SK-N-SH (cell line): ENCODE measurements at regions not wholly inside any gene's neighbourhood (a gene's known extent, or its start where the extent isn't known, plus 50 kb on each side); places are given as distances from the start of the nearest gene placed in this dataset.

ENCODE experiments used
- CTCF ChIA-PET: fragments of 300-600, 350-600 bp; formaldehyde crosslinking; extraction: SDS; loops from one replicate; lab custom pipeline; 2021; lab: Yijun Ruan, JAX
- POLR2A ChIA-PET: fragments of 350-600 bp; sonication (Branson Sonifier 250); formaldehyde crosslinking; extraction: SDS; loops from one replicate; lab custom pipeline; 2020; ENCODE audit warnings: antibody characterized with exemption, inconsistent platforms; lab: Yijun Ruan, JAX
- DNase-seq: peaks from one replicate; pipeline ENCODE4 v3.0.0; 2012
- H2AFZ ChIP-seq: fragments of 200-600 bp; sonication (generic); 2 replicates; pipeline ENCODE4 v1.8.1; 2016; ENCODE audit warnings: antibody characterized with exemption, mild to moderate bottlenecking, low read depth
- H3F3A ChIP-seq: fragments of 200-600 bp; sonication (generic); replicated peaks from 2 replicates; pipeline ENCODE3; 2016; ENCODE audit warnings: antibody characterized with exemption, mild to moderate bottlenecking; ENCODE audit not compliant: insufficient read depth
- H3K27ac ChIP-seq, 2 experiments: fragments of 200-500 bp in 1 of 2; fragments of 200-600 bp in 1 of 2; sonication (Bioruptor generic) in 1 of 2; sonication (generic), shearing (Covaris generic) in 1 of 2; 2 replicates each; pipeline versions ENCODE4 v1.5.1 to v1.6.1; 2014 to 2016; ENCODE audit warnings: low read depth in 2 of 2, inconsistent platforms in 1 of 2, low read length in 1 of 2, mild to moderate bottlenecking in 1 of 2, mixed read lengths in 1 of 2
- H3K27me3 ChIP-seq: fragments of 200-600 bp; sonication (generic), shearing (Covaris generic); 2 replicates; pipeline ENCODE4 v1.6.1; 2016; ENCODE audit warnings: mixed run types; ENCODE audit not compliant: insufficient read depth
- H3K36me3 ChIP-seq, 2 experiments: fragments of 200-500 bp in 1 of 2; fragments of 200-600 bp in 1 of 2; sonication (Bioruptor generic) in 1 of 2; sonication (generic) in 1 of 2; replicated peaks in 1 of 2; 2 replicates each; pipeline versions ENCODE3 to v1.5.1; 2014 to 2016; ENCODE audit warnings: low read length in 1 of 2, mild to moderate bottlenecking in 1 of 2; ENCODE audit not compliant: insufficient read depth in 2 of 2, control insufficient read depth in 1 of 2
- H3K4me1 ChIP-seq, 2 experiments: fragments of 200-500 bp in 1 of 2; fragments of 200-600 bp in 1 of 2; sonication (Bioruptor generic) in 1 of 2; sonication (generic), shearing (Covaris generic) in 1 of 2; 2 replicates each; pipeline versions ENCODE4 v1.5.1 to v1.6.1; 2014 to 2016; ENCODE audit warnings: low read depth in 1 of 2, low read length in 1 of 2, mixed run types in 1 of 2; ENCODE audit not compliant: insufficient read depth in 2 of 2, control insufficient read depth in 1 of 2
- H3K4me2 ChIP-seq: fragments of 200-600 bp; sonication (generic), shearing (Covaris generic); 2 replicates; pipeline ENCODE4 v1.6.1; 2017; ENCODE audit warnings: mixed run types
- H3K4me3 ChIP-seq, 2 experiments: fragments of 200-500 bp in 1 of 2; fragments of 200-600 bp in 1 of 2; sonication (Bioruptor generic) in 1 of 2; sonication (generic), shearing (Covaris generic) in 1 of 2; 2 replicates each; pipeline versions ENCODE4 v1.5.1 to v1.8.1; 2014 to 2016; ENCODE audit warnings: low read depth in 2 of 2, inconsistent platforms in 1 of 2, low read length in 1 of 2, mild to moderate bottlenecking in 1 of 2, mixed read lengths in 1 of 2, moderate library complexity in 1 of 2
- H3K79me2 ChIP-seq: fragments of 200-600 bp; sonication (generic); 2 replicates; pipeline ENCODE4 v1.8.1; 2017; ENCODE audit warnings: mild to moderate bottlenecking; ENCODE audit not compliant: insufficient read depth
- H3K9ac ChIP-seq: fragments of 200-600 bp; sonication (generic); 2 replicates; pipeline ENCODE4 v1.6.1; 2017; ENCODE audit warnings: mixed run types
- H3K9me2 ChIP-seq: fragments of 200-600 bp; sonication (generic); 2 replicates; pipeline ENCODE4 v1.6.1; 2017; ENCODE audit warnings: mixed run types
- H3K9me3 ChIP-seq: fragments of 200-600 bp; sonication (generic); 2 replicates; pipeline ENCODE4 v1.6.1; 2017; ENCODE audit warnings: mixed run types, mild to moderate bottlenecking, moderate library complexity
- H4K20me1 ChIP-seq: fragments of 200-600 bp; sonication (generic); 2 replicates; pipeline ENCODE4 v1.6.1; 2017; ENCODE audit warnings: mild to moderate bottlenecking, mixed run types; ENCODE audit not compliant: insufficient read depth
- ELF1 ChIP-seq: IDR thresholded peaks from 2 replicates; pipeline ENCODE4 v1.4.0; 2012
- NRF1 ChIP-seq: IDR thresholded peaks from 2 replicates; pipeline ENCODE4 v1.6.1; 2012; ENCODE audit warnings: low read depth, mild to moderate bottlenecking, low read length
- RAD21 ChIP-seq: IDR thresholded peaks from 2 replicates; pipeline ENCODE4 v1.6.1; 2012; ENCODE audit warnings: mild to moderate bottlenecking, low read length
- SIN3A ChIP-seq: IDR thresholded peaks from 2 replicates; pipeline ENCODE4 v1.6.1; 2012; ENCODE audit warnings: low read depth, mild to moderate bottlenecking, low read length, moderate library complexity, borderline replicate concordance
- WGBS: methylation state at CpG from one replicate; pipeline ENCODE4 v1.1.6; 2017; ENCODE audit warnings: low lambda C conversion rate; 5-methylcytosine and 5-hydroxymethylcytosine counted together
- TF ChIP-seq, protein P1 (sequence below): fragments of 150-350 bp; IDR thresholded peaks from 2 replicates; pipeline ENCODE4 v1.6.1; 2017; ENCODE audit warnings: antibody characterized with exemption, low read length, low read depth, borderline replicate concordance
- TF ChIP-seq, protein P2 (sequence below): fragments of 150-350 bp; IDR thresholded peaks from 2 replicates; pipeline ENCODE4 v1.6.1; 2016; ENCODE audit warnings: mild to moderate bottlenecking, low read depth, low read length
- TF ChIP-seq, protein P3 (sequence below): IDR thresholded peaks from 2 replicates; pipeline ENCODE4 v1.6.1; 2012; ENCODE audit warnings: mild to moderate bottlenecking, low read depth, low read length, moderate library complexity

DNA sequence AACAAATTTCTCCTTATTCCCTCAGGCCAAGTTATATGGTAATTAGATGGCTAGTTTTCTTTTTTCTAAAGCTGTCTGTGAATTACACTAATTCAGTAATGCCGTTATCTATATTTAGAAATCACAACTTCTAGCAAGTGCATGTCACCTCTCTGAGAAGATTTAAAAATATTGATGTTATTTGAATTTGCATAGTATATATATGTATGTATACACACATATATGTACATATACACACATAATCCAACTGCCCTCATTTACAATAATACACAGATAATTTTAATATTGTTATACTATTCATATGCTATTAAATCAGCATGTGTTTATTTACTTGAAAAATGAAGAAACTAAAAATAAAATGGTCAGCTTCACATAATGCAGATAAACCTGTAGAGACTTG, 563.9 kb downstream of the SLC16A7 start:
- Histone ChIP-seq H3K9ac (no peak overlapping the region), H3K36me3 (no peaks in the 10 kb centered on the region), H4K20me1 (no peaks in the 10 kb centered on the region), H3K27me3 (no peaks in the 10 kb centered on the region), H3K79me2 (no peaks in the 10 kb centered on the region), H2AFZ (no peak overlapping the region), H3K9me3 (no peaks in the 10 kb centered on the region), H3K4me2 (no peak overlapping the region), H3K9me2 (no peaks in the 10 kb centered on the region), H3K4me1 (peaks cover 0 to 2% of the 10 kb centered on the region in 2 experiments; a peak in 1 of 4 replicates), H3K4me3 (no peak overlapping the region), H3F3A (no peaks in the 10 kb centered on the region), H3K27ac (no peak overlapping the region)
- TF ChIP-seq, protein P1, sequence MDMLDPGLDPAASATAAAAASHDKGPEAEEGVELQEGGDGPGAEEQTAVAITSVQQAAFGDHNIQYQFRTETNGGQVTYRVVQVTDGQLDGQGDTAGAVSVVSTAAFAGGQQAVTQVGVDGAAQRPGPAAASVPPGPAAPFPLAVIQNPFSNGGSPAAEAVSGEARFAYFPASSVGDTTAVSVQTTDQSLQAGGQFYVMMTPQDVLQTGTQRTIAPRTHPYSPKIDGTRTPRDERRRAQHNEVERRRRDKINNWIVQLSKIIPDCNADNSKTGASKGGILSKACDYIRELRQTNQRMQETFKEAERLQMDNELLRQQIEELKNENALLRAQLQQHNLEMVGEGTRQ: no peak
- no peak for TF ChIP-seq RAD21
- TF ChIP-seq, protein P2, sequence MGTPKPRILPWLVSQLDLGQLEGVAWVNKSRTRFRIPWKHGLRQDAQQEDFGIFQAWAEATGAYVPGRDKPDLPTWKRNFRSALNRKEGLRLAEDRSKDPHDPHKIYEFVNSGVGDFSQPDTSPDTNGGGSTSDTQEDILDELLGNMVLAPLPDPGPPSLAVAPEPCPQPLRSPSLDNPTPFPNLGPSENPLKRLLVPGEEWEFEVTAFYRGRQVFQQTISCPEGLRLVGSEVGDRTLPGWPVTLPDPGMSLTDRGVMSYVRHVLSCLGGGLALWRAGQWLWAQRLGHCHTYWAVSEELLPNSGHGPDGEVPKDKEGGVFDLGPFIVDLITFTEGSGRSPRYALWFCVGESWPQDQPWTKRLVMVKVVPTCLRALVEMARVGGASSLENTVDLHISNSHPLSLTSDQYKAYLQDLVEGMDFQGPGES: no peak
- no peak for TF ChIP-seq ELF1
- TF ChIP-seq SIN3A: no peak
- no peak for DNase-seq
- WGBS: 43% methylated on average over 1 of the region's 1 CpG
- ChIA-PET CTCF (no interaction called here), POLR2A (no interaction called here)

DNA sequence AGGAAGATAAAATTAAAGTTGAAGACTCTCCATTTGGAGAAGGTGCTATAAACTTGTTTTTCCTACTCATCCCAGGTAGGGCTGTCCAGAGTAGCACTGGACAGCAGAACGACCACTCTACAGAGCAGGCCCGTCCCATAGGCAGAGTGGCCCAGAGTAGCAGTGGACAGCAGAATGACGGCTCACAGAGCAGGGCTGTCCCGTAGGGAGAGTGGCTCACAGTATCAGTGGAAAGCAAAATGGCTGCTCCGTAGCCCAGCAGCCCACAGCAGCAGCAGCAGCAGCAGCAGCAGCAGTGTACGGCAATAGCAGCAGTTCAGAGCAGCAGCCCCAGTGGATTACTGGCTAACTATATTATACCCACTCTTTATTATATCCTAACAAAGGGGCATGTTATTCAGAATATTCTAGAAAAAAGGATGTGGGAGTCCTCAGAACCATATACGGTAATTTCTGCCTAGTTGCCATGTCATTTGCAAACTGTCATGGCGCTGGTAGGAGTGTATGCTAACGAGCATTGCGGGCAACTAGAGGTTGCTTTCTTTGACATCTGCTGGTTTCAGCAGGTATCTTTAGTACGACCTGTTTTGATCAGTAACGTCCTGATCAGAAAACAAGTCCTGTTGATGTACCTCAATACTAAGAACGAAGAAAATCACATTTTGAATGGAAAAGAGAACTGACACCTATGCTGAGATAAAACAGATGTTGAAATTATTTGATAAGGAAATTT, 567.3 kb downstream of the SLC16A7 start:
- no peak overlapping the region for H3K4me2 ChIP-seq
- no peaks in the 10 kb centered on the region for H3K79me2 ChIP-seq
- no peaks in the 10 kb centered on the region for H3F3A ChIP-seq
- TF ChIP-seq, protein P2: no peak
- TF ChIP-seq NRF1: no peak
- TF ChIP-seq SIN3A: no peak
- TF ChIP-seq, protein P3, sequence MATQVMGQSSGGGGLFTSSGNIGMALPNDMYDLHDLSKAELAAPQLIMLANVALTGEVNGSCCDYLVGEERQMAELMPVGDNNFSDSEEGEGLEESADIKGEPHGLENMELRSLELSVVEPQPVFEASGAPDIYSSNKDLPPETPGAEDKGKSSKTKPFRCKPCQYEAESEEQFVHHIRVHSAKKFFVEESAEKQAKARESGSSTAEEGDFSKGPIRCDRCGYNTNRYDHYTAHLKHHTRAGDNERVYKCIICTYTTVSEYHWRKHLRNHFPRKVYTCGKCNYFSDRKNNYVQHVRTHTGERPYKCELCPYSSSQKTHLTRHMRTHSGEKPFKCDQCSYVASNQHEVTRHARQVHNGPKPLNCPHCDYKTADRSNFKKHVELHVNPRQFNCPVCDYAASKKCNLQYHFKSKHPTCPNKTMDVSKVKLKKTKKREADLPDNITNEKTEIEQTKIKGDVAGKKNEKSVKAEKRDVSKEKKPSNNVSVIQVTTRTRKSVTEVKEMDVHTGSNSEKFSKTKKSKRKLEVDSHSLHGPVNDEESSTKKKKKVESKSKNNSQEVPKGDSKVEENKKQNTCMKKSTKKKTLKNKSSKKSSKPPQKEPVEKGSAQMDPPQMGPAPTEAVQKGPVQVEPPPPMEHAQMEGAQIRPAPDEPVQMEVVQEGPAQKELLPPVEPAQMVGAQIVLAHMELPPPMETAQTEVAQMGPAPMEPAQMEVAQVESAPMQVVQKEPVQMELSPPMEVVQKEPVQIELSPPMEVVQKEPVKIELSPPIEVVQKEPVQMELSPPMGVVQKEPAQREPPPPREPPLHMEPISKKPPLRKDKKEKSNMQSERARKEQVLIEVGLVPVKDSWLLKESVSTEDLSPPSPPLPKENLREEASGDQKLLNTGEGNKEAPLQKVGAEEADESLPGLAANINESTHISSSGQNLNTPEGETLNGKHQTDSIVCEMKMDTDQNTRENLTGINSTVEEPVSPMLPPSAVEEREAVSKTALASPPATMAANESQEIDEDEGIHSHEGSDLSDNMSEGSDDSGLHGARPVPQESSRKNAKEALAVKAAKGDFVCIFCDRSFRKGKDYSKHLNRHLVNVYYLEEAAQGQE: peak; percentile 19; the same call in 1 of the 2 replicates
- POLR2A ChIA-PET: no interaction called here
- H3K9me3 ChIP-seq: no peaks in the 10 kb centered on the region
- DNase-seq: peak; percentile 6
- CTCF ChIA-PET: no interaction called here
- H4K20me1 ChIP-seq: no peaks in the 10 kb centered on the region
- H3K4me3 ChIP-seq: peak overlapping the region in 1 of 2 experiments; percentile 12; a peak in 1 of 4 replicates
- H3K36me3 ChIP-seq: no peaks in the 10 kb centered on the region
- H3K4me1 ChIP-seq: peaks cover 0 to 2% of the 10 kb centered on the region in 2 experiments; a peak in 1 of 4 replicates
- no peaks in the 10 kb centered on the region for H3K27me3 ChIP-seq
- H2AFZ ChIP-seq: peak overlapping the region; percentile 73; the same call in 1 of the 2 replicates
- WGBS: 32% methylated on average over 13 of the region's 13 CpGs
- H3K9ac ChIP-seq: no peak overlapping the region
- no peak overlapping the region for H3K27ac ChIP-seq
- 0 out of 2 replicates have a peak, but pooled peaks cover 3% of the 10 kb centered on the region for H3K9me2 ChIP-seq
